ENCODE measurements at regions not wholly inside any gene's neighbourhood (a gene's known extent, or its start where the extent isn't known, plus 50 kb on each side); places are given as distances from the start of the nearest gene placed in this dataset.

- no peak for TF ChIP-seq HNF1A (IDR thresholded peaks at IDR 0.05; ENCODE audit: low read depth)
- TF ChIP-seq HNF1A (CRISPR knock-in tag; IDR thresholded peaks at IDR 0.05; ENCODE audit: borderline replicate concordance) = no peak
These were observed 504.6 kb upstream of the NR5A2 start (continued) for GRCh38 chr1:199522936-199523335.

GRCh38 chr1:199529324-199529723 lies 498.2 kb upstream of the NR5A2 start:
- 4% methylated on average over 1 of the region's 1 CpG for WGBS (ENCODE audit: low lambda C conversion rate)
- BruUV-seq (replicated peaks) = no TSS peak
- no peak for FAIRE-seq
- Histone ChIP-seq H3K4me1 (ENCODE audit: insufficient read depth, low read length) (no peaks in the 10 kb centered on the region), H3K9ac (ENCODE audit: insufficient read depth, low read depth, low read length) (no peak overlapping the region), H3K36me3 (replicated peaks in 1 of 2; ENCODE audit: control insufficient read depth in 1 of 2, insufficient read depth in 2 of 2, low read length in 2 of 2) (no peaks in the 10 kb centered on the region), H3K4me3 (replicated peaks in 1 of 3; ENCODE audit: insufficient read depth in 1 of 3, low read depth in 2 of 3, low read length in 3 of 3) (no peak overlapping the region), H2AFZ (ENCODE audit: low read length) (no peak overlapping the region), H4K20me1 (ENCODE audit: insufficient read depth, low read length) (no peaks in the 10 kb centered on the region), H3K27me3 (ENCODE audit: control insufficient read depth in 1 of 2, insufficient read depth in 2 of 2, low read length in 2 of 2) (no peaks in the 10 kb centered on the region), H3K4me2 (ENCODE audit: low read depth, low read length) (no peak overlapping the region), H3K9me3 (ENCODE audit: low read length) (peaks cover 37% of the 10 kb centered on the region), H3K27ac (ENCODE audit: extremely low read length, insufficient read depth, low read length) (no peak overlapping the region), H3K79me2 (ENCODE audit: insufficient read depth, low read length) (no peaks in the 10 kb centered on the region)
- no peak for DNase-seq (ENCODE audit: low spot score)
- no peak for ATAC-seq
- CTCF ChIA-PET (ENCODE audit: low intra/inter-chr PET ratio, low total read pairs) = no interaction called here
- in situ Hi-C loops (cut with HindIII; ENCODE audit: extremely low pct_ligation_motif_present, low pct_unique_long_range_greater_than_20kb) (no loop called here), intact Hi-C loops (cut with micrococcal nuclease; ENCODE audit: unreplicated experiment) (no loop called here)
- TF ChIP-seq ZBTB7A (CRISPR knock-in tag; IDR thresholded peaks at IDR 0.05) (no peak), DMTF1 (CRISPR knock-in tag; IDR thresholded peaks at IDR 0.05) (no peak), CBX5 (CRISPR knock-in tag; IDR thresholded peaks at IDR 0.05; ENCODE audit: borderline replicate concordance) (no peak), NFYC (CRISPR knock-in tag; IDR thresholded peaks at IDR 0.05) (no peak), ONECUT2 (CRISPR knock-in tag; IDR thresholded peaks at IDR 0.05) (no peak), PRPF4 (IDR thresholded peaks at IDR 0.05; ENCODE audit: low read depth, low read length, poor library complexity, severe bottlenecking) (no peak), ZNF777 (CRISPR knock-in tag; IDR thresholded peaks at IDR 0.05) (no peak), KMT2B (CRISPR knock-in tag; IDR thresholded peaks at IDR 0.05) (no peak), NPAS2 (CRISPR knock-in tag; IDR thresholded peaks at IDR 0.05; ENCODE audit: borderline replicate concordance) (no peak), CCAR2 (optimal IDR thresholded peaks at IDR 0.05; ENCODE audit: low read depth, low read length) (no peak), GPN1 (CRISPR knock-in tag; IDR thresholded peaks at IDR 0.05; ENCODE audit: borderline replicate concordance) (no peak), ARHGAP35 (CRISPR knock-in tag; IDR thresholded peaks at IDR 0.05; ENCODE audit: borderline replicate concordance) (no peak), ATF5 (CRISPR knock-in tag; IDR thresholded peaks at IDR 0.05; ENCODE audit: low read depth) (no peak), SNAI1 (CRISPR knock-in tag; IDR thresholded peaks at IDR 0.05; ENCODE audit: borderline replicate concordance) (no peak), ZNF768 (CRISPR knock-in tag; IDR thresholded peaks at IDR 0.05) (no peak)
- POLR2A ChIA-PET = no interaction called here
